HG03565 (cell line): ENCODE measurements at regions not wholly inside any gene's neighbourhood (a gene's known extent, or its start where the extent isn't known, plus 50 kb on each side); places are given as distances from the start of the nearest gene placed in this dataset.
A peak's percentile ranks its signal among the peaks of the same experiment; 100 is the strongest.

ENCODE experiments used
- ATAC-seq: cut with Tn5 transposase; IDR thresholded peaks from one replicate; pipeline ENCODE4 v1.9.1; 2021; ENCODE audit warnings: mild to moderate bottlenecking, moderate library complexity; ENCODE audit not compliant: unreplicated experiment

- ATAC-seq = no peak
Measured at GRCh38 chr4:102439812-102440211, 61.3 kb upstream of the NFKB1 start.

DNA sequence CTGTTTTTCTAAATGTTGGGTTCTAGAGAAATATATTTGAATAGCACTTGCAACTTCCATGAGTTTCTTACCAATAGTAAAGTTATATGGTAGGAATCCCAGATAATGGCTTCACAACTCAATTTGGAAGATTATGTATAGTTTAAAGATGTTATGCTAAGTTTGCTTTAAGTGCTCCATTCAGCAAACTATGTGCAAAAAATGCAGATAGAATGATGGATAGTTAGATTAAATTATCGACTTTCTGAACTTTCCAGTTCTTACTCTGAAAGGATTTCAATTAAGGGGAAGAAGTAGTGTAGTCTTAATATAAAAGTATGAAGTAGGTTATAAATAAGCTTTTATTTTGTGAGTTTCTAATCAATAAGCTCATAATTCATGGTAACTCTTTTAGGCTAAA, 60.7 kb upstream of the NFKB1 start:
- ATAC-seq = no peak

DNA sequence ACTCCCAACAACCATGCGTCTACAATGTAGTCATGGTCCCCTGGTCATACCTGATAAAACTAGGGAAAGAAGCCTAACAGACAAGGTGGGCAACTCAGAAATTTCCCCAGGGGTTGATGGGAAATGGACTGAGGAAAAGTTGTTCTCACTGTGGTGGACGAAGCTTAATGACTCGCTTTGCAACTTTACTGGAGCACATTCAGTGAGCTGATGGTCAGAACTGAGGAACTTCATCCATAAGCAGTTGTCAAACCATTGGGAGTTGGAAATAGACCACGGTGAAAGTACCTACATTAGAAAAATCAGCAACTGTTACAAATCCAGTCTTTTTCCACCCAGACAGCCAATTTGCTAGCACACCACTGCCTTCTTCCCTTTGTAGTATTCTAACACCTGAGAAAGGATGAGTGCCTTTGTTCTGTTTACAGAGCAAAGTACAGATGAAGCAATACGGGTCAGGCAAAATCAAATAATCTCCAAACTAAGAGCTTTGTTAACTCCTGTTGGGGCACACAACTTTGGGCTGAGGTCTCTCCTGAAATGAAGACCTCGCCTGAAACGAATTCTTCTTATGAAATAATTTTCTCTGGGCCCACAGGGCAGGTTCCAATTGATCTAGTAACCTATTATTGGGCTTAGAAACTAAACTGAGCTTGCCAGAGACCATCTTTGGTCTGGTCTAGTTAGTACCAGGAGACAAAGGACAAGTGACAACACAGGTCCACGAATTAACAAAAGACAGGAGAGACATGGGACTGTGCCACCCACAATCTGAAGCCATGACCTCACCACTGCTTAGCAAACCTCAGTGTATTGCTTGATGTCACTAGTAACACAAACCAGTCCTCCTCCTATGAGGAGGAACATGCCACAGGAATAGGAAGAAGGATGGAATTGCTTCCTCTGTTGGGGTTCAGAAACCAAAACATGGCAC, 58.9 kb upstream of the NFKB1 start:
- no peak for ATAC-seq

GRCh38 chr4:102444752-102445151, 56.4 kb upstream of the NFKB1 start:
- ATAC-seq = no peak

DNA sequence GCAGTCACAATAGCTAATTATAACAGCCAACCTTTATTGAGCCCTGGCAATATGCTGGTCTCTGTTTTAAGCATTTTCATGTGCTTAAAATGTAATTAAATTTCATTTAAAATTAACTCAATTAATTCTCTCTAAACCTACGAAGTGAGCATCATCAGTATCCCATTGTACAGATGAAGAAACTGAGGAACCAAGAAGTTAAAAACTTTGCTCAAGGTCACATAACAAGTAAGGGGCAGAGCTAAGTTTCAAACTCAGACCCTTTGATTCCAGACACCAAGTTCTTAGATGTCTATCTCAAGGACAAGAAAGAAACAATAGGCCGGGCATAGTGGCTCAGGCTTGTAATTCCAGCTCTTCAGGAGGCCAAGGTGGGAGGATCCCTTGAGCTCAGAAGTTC, 55.9 kb upstream of the NFKB1 start:
- no peak for ATAC-seq

GRCh38 chr4:102447413-102447812, 53.7 kb upstream of the NFKB1 start:
- ATAC-seq = no peak

GRCh38 chr4:102449751-102450352, 51.3 kb upstream of the NFKB1 start:
- peak; percentile 70 for ATAC-seq

GRCh38 chr4:102451266-102451665, 49.9 kb upstream of the NFKB1 start:
- no peak for ATAC-seq
